ENCODE measurements at regions not wholly inside any gene's neighbourhood (a gene's known extent, or its start where the extent isn't known, plus 50 kb on each side); places are given as distances from the start of the nearest gene placed in this dataset.

DNA sequence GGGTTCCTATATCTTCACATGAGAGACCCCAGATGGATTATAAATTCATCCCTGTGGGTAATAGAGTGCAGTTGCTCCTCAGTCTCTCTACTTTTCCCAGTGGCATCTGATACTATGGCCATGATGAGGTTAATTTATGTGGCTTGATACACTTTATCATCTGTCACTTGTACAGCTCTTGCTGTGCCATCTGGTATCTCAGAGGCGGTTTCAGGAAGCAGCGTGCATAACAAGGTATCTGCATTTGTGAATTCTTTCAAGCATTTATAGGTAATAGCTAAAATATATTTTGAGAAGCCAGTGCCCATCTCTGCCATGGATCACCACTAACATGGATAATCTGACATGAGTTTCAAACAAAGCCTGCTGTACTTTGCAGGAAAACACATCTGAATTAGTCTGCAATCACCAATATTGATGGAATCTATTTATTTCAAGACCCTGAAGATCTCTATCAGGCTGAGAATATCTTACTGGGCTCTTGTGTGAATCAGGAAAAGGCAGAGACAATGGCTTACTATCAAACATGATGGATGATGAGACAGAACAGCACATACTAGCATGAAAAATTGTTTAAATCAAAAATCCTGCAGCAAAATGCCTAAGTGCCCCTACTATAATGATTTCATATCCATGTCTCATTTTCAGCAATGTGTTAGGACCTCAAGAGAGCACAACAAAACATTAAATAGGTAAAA is 548.7 kb upstream of the MAP3K7 start:
- TF ChIP-seq GATA3 (IDR thresholded peaks at IDR 0.05; ENCODE audit: low read depth, low read length) (no peak), GATA2 (IDR thresholded peaks at IDR 0.05; ENCODE audit: low read depth, low read length) (no peak)
